H1 (cell line): ENCODE measurements at regions not wholly inside any gene's neighbourhood (a gene's known extent, or its start where the extent isn't known, plus 50 kb on each side); places are given as distances from the start of the nearest gene placed in this dataset.

Experiments
- CTCF ChIA-PET: fragments of 300-600 bp; sonication (Branson Sonifier 250); formaldehyde crosslinking; loops from one replicate; lab custom pipeline; 2021; ENCODE audit not compliant: partially characterized antibody; lab: Charles Lee
- POLR2A ChIA-PET: fragments of 300-600 bp; sonication (Branson Sonifier 250); formaldehyde crosslinking; loops from one replicate; lab custom pipeline; 2021; ENCODE audit warnings: inconsistent platforms; ENCODE audit not compliant: partially characterized antibody; lab: Charles Lee
- DNase-seq, 2 experiments: peaks; one replicate each; pipeline versions ENCODE4 v3.0.0 to v3.0.0-alpha.2; 2010 to 2022; ENCODE audit warnings: low spot score in 2 of 2, low read depth in 1 of 2, mixed read lengths in 1 of 2
- FAIRE-seq: peaks from 2 replicates; lab custom pipeline; 2011; peaks lifted over from hg19 to GRCh38; lab: Jason Lieb, UNC
- H2AFZ ChIP-seq: 2 replicates; pipeline ENCODE4 v1.8.1; 2012; ENCODE audit warnings: low read length, inconsistent platforms
- H2AK5ac ChIP-seq: 2 replicates; pipeline ENCODE4 v1.6.1; 2013; ENCODE audit warnings: low read depth, low read length
- H2BK120ac ChIP-seq: replicated peaks from 2 replicates; pipeline ENCODE3; 2013; ENCODE audit warnings: low read depth, low read length, inconsistent platforms
- H2BK12ac ChIP-seq: 2 replicates; pipeline ENCODE4 v1.6.1; 2013; ENCODE audit warnings: low read depth, low read length
- H2BK15ac ChIP-seq: 2 replicates; pipeline ENCODE4 v1.6.1; 2013; ENCODE audit warnings: low read length
- H2BK20ac ChIP-seq: 2 replicates; pipeline ENCODE4 v1.6.1; 2013; ENCODE audit warnings: low read length
- H2BK5ac ChIP-seq: 2 replicates; pipeline ENCODE4 v1.6.1; 2013; ENCODE audit warnings: low read depth, low read length
- H3K14ac ChIP-seq: 2 replicates; pipeline ENCODE4 v1.6.1; 2013; ENCODE audit warnings: inconsistent platforms; ENCODE audit not compliant: insufficient read length
- H3K18ac ChIP-seq: 2 replicates; pipeline ENCODE4 v1.6.1; 2013; ENCODE audit warnings: low read length; ENCODE audit errors: extremely low read depth
- H3K23ac ChIP-seq: 2 replicates; pipeline ENCODE4 v1.6.1; 2013; ENCODE audit warnings: inconsistent platforms; ENCODE audit not compliant: insufficient read length
- H3K23me2 ChIP-seq: 2 replicates; pipeline ENCODE4 v1.6.1; 2013; ENCODE audit warnings: low read depth, low read length
- H3K27ac ChIP-seq: 2 replicates; pipeline ENCODE4 v1.6.1; 2011; ENCODE audit warnings: low read depth, low read length, inconsistent platforms
- H3K27me3 ChIP-seq, 4 experiments: replicated peaks in 1 of 4; 1 replicate in 1 of 4; 2 replicates in 3 of 4; pipeline versions ENCODE4 v1.6.1 to v1.8.1; 2011 to 2013; ENCODE audit warnings: low read length in 3 of 4, mild to moderate bottlenecking in 3 of 4, inconsistent platforms in 2 of 4, mixed read lengths in 2 of 4, moderate library complexity in 1 of 4; ENCODE audit not compliant: control insufficient read depth in 3 of 4, insufficient read depth in 3 of 4; ENCODE audit errors: extremely low read depth in 1 of 4
- H3K36me3 ChIP-seq, 4 experiments: 2 replicates each; pipeline versions ENCODE4 v1.6.1 to v1.8.1; 2011 to 2013; ENCODE audit warnings: mild to moderate bottlenecking in 4 of 4, low read length in 3 of 4, moderate library complexity in 2 of 4, control low read depth in 1 of 4, inconsistent platforms in 1 of 4; ENCODE audit not compliant: insufficient read depth in 4 of 4, control insufficient read depth in 2 of 4
- H3K4ac ChIP-seq: replicated peaks from 2 replicates; pipeline ENCODE3; 2013; ENCODE audit warnings: low read length, low read depth, mixed read lengths, inconsistent platforms; ENCODE audit not compliant: insufficient read length
- H3K4me1 ChIP-seq, 4 experiments: replicated peaks in 1 of 4; 1 replicate in 1 of 4; 2 replicates in 3 of 4; pipeline versions ENCODE4 v1.6.1 to v1.8.1; 2011 to 2013; ENCODE audit warnings: low read length in 3 of 4, inconsistent platforms in 2 of 4, mixed read lengths in 1 of 4; ENCODE audit not compliant: insufficient read depth in 4 of 4, control insufficient read depth in 3 of 4
- H3K4me2 ChIP-seq, 2 experiments: 2 replicates each; pipeline versions ENCODE4 v1.6.1 to v1.8.1; 2011 to 2013; ENCODE audit warnings: low read depth in 2 of 2, low read length in 2 of 2, control low read depth in 1 of 2, inconsistent platforms in 1 of 2, mild to moderate bottlenecking in 1 of 2; ENCODE audit not compliant: insufficient read depth in 1 of 2
- H3K4me3 ChIP-seq, 4 experiments: fragments of 200-600, 300-600 bp in 1 of 4; sonication (generic), shearing (Covaris generic), sonication (Bioruptor Twin) in 1 of 4; 2 replicates each; pipeline versions ENCODE4 v1.5.1 to v1.8.1; 2011 to 2016; ENCODE audit warnings: low read length in 4 of 4, low read depth in 3 of 4, control low read depth in 2 of 4, inconsistent platforms in 2 of 4, mild to moderate bottlenecking in 2 of 4, mixed read lengths in 1 of 4, moderate library complexity in 1 of 4; ENCODE audit not compliant: insufficient read depth in 2 of 4; ENCODE audit errors: extremely low read depth in 1 of 4
- H3K56ac ChIP-seq: replicated peaks from 2 replicates; pipeline ENCODE3; 2013; ENCODE audit warnings: low read depth, mild to moderate bottlenecking, mixed read lengths, low read length, inconsistent platforms; ENCODE audit not compliant: insufficient read length
- H3K79me1 ChIP-seq: 2 replicates; pipeline ENCODE4 v1.6.1; 2013; ENCODE audit warnings: low read depth, low read length, control low read depth
- H3K79me2 ChIP-seq, 2 experiments: 2 replicates each; pipeline versions ENCODE4 v1.6.1 to v1.8.1; 2012 to 2013; ENCODE audit warnings: low read length in 2 of 2, mild to moderate bottlenecking in 2 of 2, inconsistent platforms in 1 of 2; ENCODE audit not compliant: insufficient read depth in 2 of 2, control insufficient read depth in 1 of 2
- H3K9ac ChIP-seq, 4 experiments: replicated peaks in 1 of 4; 1 replicate in 1 of 4; 2 replicates in 3 of 4; pipeline versions ENCODE4 v1.6.1 to v1.8.1; 2011 to 2013; ENCODE audit warnings: low read depth in 3 of 4, low read length in 3 of 4, control low read depth in 2 of 4, mild to moderate bottlenecking in 2 of 4, moderate library complexity in 2 of 4, inconsistent platforms in 1 of 4; ENCODE audit errors: extremely low read depth in 1 of 4
- H3K9me3 ChIP-seq, 2 experiments: 2 replicates each; pipeline versions ENCODE4 v1.6.1 to v1.8.1; 2012 to 2013; ENCODE audit warnings: mild to moderate bottlenecking in 2 of 2, moderate library complexity in 2 of 2, control low read depth in 1 of 2, inconsistent platforms in 1 of 2, low read depth in 1 of 2, low read length in 1 of 2, mixed read lengths in 1 of 2; ENCODE audit not compliant: insufficient read depth in 2 of 2
- H4K20me1 ChIP-seq, 2 experiments: replicated peaks in 1 of 2; 2 replicates each; pipeline versions ENCODE3 to v1.8.1; 2011 to 2013; ENCODE audit warnings: inconsistent platforms in 2 of 2, low read length in 2 of 2, mild to moderate bottlenecking in 1 of 2; ENCODE audit not compliant: insufficient read depth in 2 of 2, control insufficient read depth in 1 of 2
- H4K5ac ChIP-seq: 2 replicates; pipeline ENCODE4 v1.6.1; 2013; ENCODE audit warnings: low read length, low read depth, mixed read lengths, inconsistent platforms; ENCODE audit not compliant: insufficient read length
- H4K8ac ChIP-seq: 2 replicates; pipeline ENCODE4 v1.8.0; 2013; ENCODE audit warnings: mild to moderate bottlenecking, moderate library complexity, low read length, inconsistent platforms; ENCODE audit not compliant: insufficient read depth; ENCODE audit errors: extremely low read depth
- H4K91ac ChIP-seq: replicated peaks from 2 replicates; pipeline ENCODE3; 2013; ENCODE audit warnings: low read length, mixed read lengths, inconsistent platforms; ENCODE audit not compliant: insufficient read length
- BACH1 ChIP-seq: IDR thresholded peaks from 2 replicates; pipeline ENCODE4 v1.6.1; 2012; ENCODE audit warnings: low read length, improper control_type of control experiment
- E2F6 ChIP-seq: IDR thresholded peaks from 2 replicates; pipeline ENCODE4 v1.6.1; 2012; ENCODE audit warnings: inconsistent platforms
- HDAC6 ChIP-seq: IDR thresholded peaks from one replicate; pipeline ENCODE4 v1.7.1; 2012; ENCODE audit warnings: low read depth, mild to moderate bottlenecking, inconsistent platforms, low read length, moderate library complexity
- JUND ChIP-seq: IDR thresholded peaks from 2 replicates; pipeline ENCODE4 v1.6.1; 2011; ENCODE audit warnings: mild to moderate bottlenecking, improper control_type of control experiment, low read length
- RAD21 ChIP-seq, 2 experiments: IDR thresholded peaks in 1 of 2; conservative IDR thresholded peaks in 1 of 2; 2 replicates each; pipeline ENCODE4 v1.6.1; 2011; ENCODE audit warnings: low read depth in 2 of 2, low read length in 2 of 2, improper control_type of control experiment in 1 of 2, inconsistent platforms in 1 of 2, mild to moderate bottlenecking in 1 of 2, moderate library complexity in 1 of 2
- TBP ChIP-seq: IDR thresholded peaks from 2 replicates; pipeline ENCODE4 v1.6.1; 2011; ENCODE audit warnings: low read depth, low read length, improper control_type of control experiment
- WGBS, 2 experiments: shearing (Covaris generic) in 1 of 2; methylation state at CpG; one replicate each; pipeline versions ENCODE4 v1.1.6 to v1.1.7; 2013 to 2015; ENCODE audit warnings: low lambda C conversion rate in 2 of 2, mixed read lengths in 2 of 2, inconsistent platforms in 1 of 2, low coverage in 1 of 2, missing lambda C conversion rate in 1 of 2; ENCODE audit not compliant: insufficient replicate concordance in 2 of 2, insufficient coverage in 1 of 2, insufficient read length in 1 of 2; ENCODE audit errors: extremely low coverage in 1 of 2, missing lambda C conversion rate in 1 of 2; 5-methylcytosine and 5-hydroxymethylcytosine counted together

GRCh38 chr16:85349365-85350145, 237.3 kb upstream of the CIBAR2 start:
- H3K4me2 ChIP-seq = no peak overlapping the region
- no peak overlapping the region for H3K4me3 ChIP-seq
- H2BK5ac ChIP-seq = no peak overlapping the region
- no peak overlapping the region for H3K14ac ChIP-seq
- ChIA-PET POLR2A (interaction anchor here (1.3 kb wide), 1 partner anchor 17 kb away, joined by 3 read pairs; no protein-coding TSS in a partner anchor), CTCF (interaction anchor here (0.8 to 11.6 kb wide), 14 partner anchors 10 to 266 kb away, joined by 3 to 177 read pairs (median 6); no protein-coding TSS in a partner anchor)
- H3K36me3 ChIP-seq = no peaks in the 10 kb centered on the region
- no peak for FAIRE-seq
- no peak overlapping the region for H2BK15ac ChIP-seq
- H4K5ac ChIP-seq = no peak overlapping the region
- H3K79me1 ChIP-seq = 0 out of 2 replicates have a peak, but pooled peaks cover 2% of the 10 kb centered on the region
- H4K20me1 ChIP-seq = peaks cover 5 to 13% of the 10 kb centered on the region in 2 experiments
- no peak overlapping the region for H2AFZ ChIP-seq
- no peak overlapping the region for H3K27ac ChIP-seq
- H2BK120ac ChIP-seq = no peak overlapping the region
- peaks cover 9% of the 10 kb centered on the region; the same call in 1 of the 2 replicates for H3K23me2 ChIP-seq
- H3K27me3 ChIP-seq = no peaks in the 10 kb centered on the region
- peaks cover 0 to 14% (median 3%) of the 10 kb centered on the region in 4 experiments; a peak in 4 of 7 replicates for H3K4me1 ChIP-seq
- WGBS, 2 experiments = 89% methylated on average over 20 of the region's 26 CpGs; no CpG with 5 or more reads in 1 of the 2 experiments
- H3K9ac ChIP-seq = no peak overlapping the region
- no peak overlapping the region for H2AK5ac ChIP-seq
- H4K8ac ChIP-seq = no peak overlapping the region
- H3K23ac ChIP-seq = no peak overlapping the region
- H3K79me2 ChIP-seq = no peaks in the 10 kb centered on the region
- H3K4ac ChIP-seq = no peak overlapping the region
- peaks cover 6 to 8% of the 10 kb centered on the region in 2 experiments; a peak in 3 of 4 replicates for H3K9me3 ChIP-seq
- H3K56ac ChIP-seq = no peak overlapping the region
- no peak for DNase-seq
- no peak overlapping the region for H4K91ac ChIP-seq
- H2BK12ac ChIP-seq = no peak overlapping the region
- H3K18ac ChIP-seq = no peak overlapping the region
- H2BK20ac ChIP-seq = no peak overlapping the region
- TF ChIP-seq TBP (no peak), JUND (no peak), HDAC6 (no peak), E2F6 (no peak), BACH1 (no peak), RAD21 (IDR thresholded peaks at IDR 0.05 in 1 of 2, conservative IDR thresholded peaks at IDR 0.05 in 1 of 2; ENCODE audit: low read depth in 2 of 2, low read length in 2 of 2) (no peak)
